Endothelial cell of umbilical vein (primary cell): ENCODE measurements at regions not wholly inside any gene's neighbourhood (a gene's known extent, or its start where the extent isn't known, plus 50 kb on each side); places are given as distances from the start of the nearest gene placed in this dataset.

ENCODE experiments used
- BruUV-seq: library from RNA; stranded (reverse); fragments of 400-500 nt; replicated peaks from 2 replicates; lab custom pipeline; 2021; lab: Mats Ljungman, UMichigan
- CTCF ChIA-PET: fragments of 300-600, 350-600 bp; sonication (Branson Sonifier 250); formaldehyde crosslinking; loops from one replicate; lab custom pipeline; 2021; ENCODE audit warnings: antibody characterized with exemption, inconsistent platforms; lab: Charles Lee
- POLR2A ChIA-PET: fragments of 300-600, 350-600 bp; sonication (Branson Sonifier 250); formaldehyde crosslinking; loops from one replicate; lab custom pipeline; 2021; ENCODE audit warnings: antibody characterized with exemption, inconsistent platforms; lab: Charles Lee
- DNase-seq: peaks from one replicate; pipeline ENCODE4 v3.0.0-alpha.2; 2011; ENCODE audit warnings: low read depth, low spot score
- FAIRE-seq: peaks from 2 replicates; lab custom pipeline; 2011; peaks lifted over from hg19 to GRCh38; lab: Jason Lieb, UNC
- H2AFZ ChIP-seq: 2 replicates; pipeline ENCODE4 v1.6.0; 2012; ENCODE audit warnings: low read depth, low read length, control low read depth, inconsistent platforms
- H3K27ac ChIP-seq: 2 replicates; pipeline ENCODE4 v1.5.1; 2011; ENCODE audit warnings: low read depth, mild to moderate bottlenecking, control low read depth, low read length, moderate library complexity; ENCODE audit not compliant: insufficient read depth
- H3K27me3 ChIP-seq, 2 experiments: 2 replicates each; pipeline versions ENCODE4 v1.6.0 to v1.6.1; 2011; ENCODE audit warnings: low read length in 2 of 2, mixed read lengths in 1 of 2; ENCODE audit not compliant: control insufficient read depth in 2 of 2, insufficient read depth in 2 of 2
- H3K36me3 ChIP-seq, 2 experiments: 2 replicates in 1 of 2; 3 replicates in 1 of 2; pipeline ENCODE4 v1.5.1; 2011; ENCODE audit warnings: low read length in 2 of 2, mild to moderate bottlenecking in 1 of 2, moderate library complexity in 1 of 2; ENCODE audit not compliant: control insufficient read depth in 2 of 2, insufficient read depth in 2 of 2; ENCODE audit errors: extremely low read depth in 1 of 2
- H3K4me1 ChIP-seq: 3 replicates; pipeline ENCODE4 v1.5.1; 2011; ENCODE audit warnings: mild to moderate bottlenecking, low read length; ENCODE audit not compliant: control insufficient read depth, insufficient read depth; ENCODE audit errors: extremely low read depth
- H3K4me2 ChIP-seq: 2 replicates; pipeline ENCODE4 v1.6.1; 2011; ENCODE audit warnings: low read length, control low read depth, mixed read lengths; ENCODE audit not compliant: insufficient read depth
- H3K4me3 ChIP-seq, 3 experiments: fragments of 200-600 bp in 1 of 3; sonication (generic), shearing (Covaris generic) in 1 of 3; replicated peaks in 1 of 3; 2 replicates each; pipeline ENCODE4 v1.5.1; 2011 to 2016; ENCODE audit warnings: control low read depth in 3 of 3, low read length in 3 of 3, mild to moderate bottlenecking in 2 of 3, inconsistent platforms in 1 of 3, low read depth in 1 of 3, moderate library complexity in 1 of 3; ENCODE audit not compliant: insufficient read depth in 1 of 3
- H3K79me2 ChIP-seq: 2 replicates; pipeline ENCODE4 v1.6.0; 2012; ENCODE audit warnings: low read length, inconsistent platforms; ENCODE audit not compliant: control insufficient read depth, insufficient read depth
- H3K9ac ChIP-seq: replicated peaks from 2 replicates; pipeline ENCODE3; 2011; ENCODE audit warnings: low read length, control low read depth; ENCODE audit not compliant: insufficient read depth; ENCODE audit errors: extremely low read depth
- H3K9me1 ChIP-seq: replicated peaks from 3 replicates; pipeline ENCODE4 v1.6.0; 2011; ENCODE audit warnings: mild to moderate bottlenecking, low read length; ENCODE audit not compliant: control insufficient read depth, insufficient read depth; ENCODE audit errors: extremely low read depth
- H3K9me3 ChIP-seq: replicated peaks from 2 replicates; pipeline ENCODE4 v1.5.1; 2012; ENCODE audit warnings: low read length, inconsistent platforms; ENCODE audit not compliant: control insufficient read depth, insufficient read depth
- H4K20me1 ChIP-seq: replicated peaks from 2 replicates; pipeline ENCODE3; 2011; ENCODE audit warnings: mild to moderate bottlenecking, low read length; ENCODE audit not compliant: control insufficient read depth, insufficient read depth; ENCODE audit errors: extremely low read depth
- EZH2 ChIP-seq: IDR thresholded peaks from 2 replicates; pipeline ENCODE4 v1.6.1; 2012; ENCODE audit warnings: borderline replicate concordance, low read depth, mild to moderate bottlenecking, moderate library complexity, low read length, inconsistent platforms; ENCODE audit not compliant: severe bottlenecking
- FOS ChIP-seq: IDR thresholded peaks from 2 replicates; pipeline ENCODE4 v1.6.1; 2011; ENCODE audit warnings: mild to moderate bottlenecking, low read length, moderate library complexity, borderline replicate concordance; ENCODE audit not compliant: insufficient read depth
- GATA2 ChIP-seq: IDR thresholded peaks from 2 replicates; pipeline ENCODE4 v1.7.0; 2011; ENCODE audit warnings: low read depth, mild to moderate bottlenecking, moderate library complexity, mixed read lengths, low read length; ENCODE audit not compliant: insufficient read length, insufficient read depth
- JUN ChIP-seq: IDR thresholded peaks from 2 replicates; pipeline ENCODE4 v1.6.1; 2011; ENCODE audit warnings: borderline replicate concordance, low read depth; ENCODE audit not compliant: insufficient read length, insufficient read depth
- MYC ChIP-seq: IDR thresholded peaks from one replicate; pipeline ENCODE4 v1.6.1; 2011; ENCODE audit warnings: mild to moderate bottlenecking, low read depth, low read length
- POLR2A ChIP-seq: IDR thresholded peaks from 2 replicates; pipeline ENCODE4 v1.6.1; 2012; ENCODE audit warnings: low read depth, mild to moderate bottlenecking, control low read depth, low read length
- POLR2AphosphoS5 ChIP-seq: IDR thresholded peaks from 2 replicates; pipeline ENCODE4 v1.6.1; 2012; ENCODE audit warnings: low read depth, mild to moderate bottlenecking, control low read depth, low read length, moderate library complexity; ENCODE audit not compliant: insufficient read depth
- dilution Hi-C: fragments of 300-500 bp; cut with MboI; formaldehyde crosslinking; loops from one replicate; pipeline ENCODE4 v1.15.0; 2019; ENCODE audit warnings: low sequenced_read_pairs; ENCODE audit not compliant: extremely low pct_ligation_motif_present
- intact Hi-C: fragments of 100-400 bp; cut with micrococcal nuclease; formaldehyde crosslinking; loops from one replicate; pipeline ENCODE4 v1.10.0; 2022
- TF ChIP-seq, protein P1 (sequence below): IDR thresholded peaks from 2 replicates; pipeline ENCODE4 v1.6.1; 2011; ENCODE audit not compliant: insufficient read depth, insufficient read length
- TF ChIP-seq, protein P2 (sequence below), 2 donors: IDR thresholded peaks; 1 replicate in 1 of 2; 2 replicates in 1 of 2; pipeline ENCODE4 v1.5.1; 2011; ENCODE audit warnings: low read length in 2 of 2, mild to moderate bottlenecking in 2 of 2, moderate library complexity in 2 of 2, control low read depth in 1 of 2, inconsistent platforms in 1 of 2, low read depth in 1 of 2; ENCODE audit not compliant: insufficient read depth in 1 of 2; ENCODE audit errors: extremely low read depth in 1 of 2

DNA sequence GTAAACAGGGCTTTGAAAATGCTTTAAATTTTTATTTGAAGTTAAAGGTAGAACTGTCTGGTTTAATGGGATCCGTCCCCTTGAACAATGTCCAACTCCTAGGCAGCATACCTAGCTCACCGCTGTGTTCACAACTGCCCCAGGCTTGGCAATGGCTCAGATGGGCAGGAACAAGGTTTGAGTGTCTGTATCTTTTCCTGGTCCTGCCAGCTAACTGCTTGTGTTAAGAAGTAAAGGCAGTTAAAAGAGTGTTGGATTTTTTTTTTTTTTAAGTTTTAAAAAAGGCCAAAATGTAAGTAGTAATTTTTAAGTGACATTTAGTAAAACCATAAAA lies 66.7 kb upstream of the FNDC3A start:
- H4K20me1 ChIP-seq = no peaks in the 10 kb centered on the region
- ChIA-PET POLR2A (no interaction called here), CTCF (interaction anchor here (1.3 to 1.5 kb wide), 2 partner anchors 12 kb away, joined by 3 to 5 read pairs; no protein-coding TSS in a partner anchor)
- no peak overlapping the region for H3K27ac ChIP-seq
- dilution Hi-C loops = no loop called here
- H3K4me1 ChIP-seq = no peaks in the 10 kb centered on the region
- H3K27me3 ChIP-seq = no peaks in the 10 kb centered on the region
- no peaks in the 10 kb centered on the region for H3K9me3 ChIP-seq
- no peaks in the 10 kb centered on the region for H3K36me3 ChIP-seq
- H3K79me2 ChIP-seq = no peaks in the 10 kb centered on the region
- FAIRE-seq (no peak), DNase-seq (no peak)
- intact Hi-C loops = no loop called here
- H3K4me2 ChIP-seq = no peak overlapping the region
- H3K9ac ChIP-seq = no peak overlapping the region
- TF ChIP-seq, protein P1, sequence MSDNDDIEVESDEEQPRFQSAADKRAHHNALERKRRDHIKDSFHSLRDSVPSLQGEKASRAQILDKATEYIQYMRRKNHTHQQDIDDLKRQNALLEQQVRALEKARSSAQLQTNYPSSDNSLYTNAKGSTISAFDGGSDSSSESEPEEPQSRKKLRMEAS = no peak
- TF ChIP-seq JUN (no peak), POLR2A (no peak), EZH2 (no peak), MYC (no peak), FOS (no peak), GATA2 (no peak), POLR2AphosphoS5 (no peak)
- TF ChIP-seq, protein P2, sequence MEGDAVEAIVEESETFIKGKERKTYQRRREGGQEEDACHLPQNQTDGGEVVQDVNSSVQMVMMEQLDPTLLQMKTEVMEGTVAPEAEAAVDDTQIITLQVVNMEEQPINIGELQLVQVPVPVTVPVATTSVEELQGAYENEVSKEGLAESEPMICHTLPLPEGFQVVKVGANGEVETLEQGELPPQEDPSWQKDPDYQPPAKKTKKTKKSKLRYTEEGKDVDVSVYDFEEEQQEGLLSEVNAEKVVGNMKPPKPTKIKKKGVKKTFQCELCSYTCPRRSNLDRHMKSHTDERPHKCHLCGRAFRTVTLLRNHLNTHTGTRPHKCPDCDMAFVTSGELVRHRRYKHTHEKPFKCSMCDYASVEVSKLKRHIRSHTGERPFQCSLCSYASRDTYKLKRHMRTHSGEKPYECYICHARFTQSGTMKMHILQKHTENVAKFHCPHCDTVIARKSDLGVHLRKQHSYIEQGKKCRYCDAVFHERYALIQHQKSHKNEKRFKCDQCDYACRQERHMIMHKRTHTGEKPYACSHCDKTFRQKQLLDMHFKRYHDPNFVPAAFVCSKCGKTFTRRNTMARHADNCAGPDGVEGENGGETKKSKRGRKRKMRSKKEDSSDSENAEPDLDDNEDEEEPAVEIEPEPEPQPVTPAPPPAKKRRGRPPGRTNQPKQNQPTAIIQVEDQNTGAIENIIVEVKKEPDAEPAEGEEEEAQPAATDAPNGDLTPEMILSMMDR (IDR thresholded peaks at IDR 0.05; ENCODE audit: extremely low read depth in 1 of 2, insufficient read depth in 1 of 2, low read depth in 1 of 2, low read length in 2 of 2) = no peak
- H3K4me3 ChIP-seq = no peak overlapping the region
- BruUV-seq = no TSS peak
- H3K9me1 ChIP-seq = no peaks in the 10 kb centered on the region
- no peak overlapping the region for H2AFZ ChIP-seq
